SK-N-SH treated with all-trans-retinoic acid at 6 μM for 48 hours (cell line): ENCODE measurements at regions not wholly inside any gene's neighbourhood (a gene's known extent, or its start where the extent isn't known, plus 50 kb on each side); places are given as distances from the start of the nearest gene placed in this dataset.

ENCODE experiments used
- ATAC-seq: fragments of 200-7000 bp; cut with Tn5 transposase; 3 replicates; pipeline ENCODE4 v1.9.1; 2020; ENCODE audit warnings: mild to moderate bottlenecking, moderate library complexity
- ARNTL ChIP-seq: fragments of 450-650 bp; formaldehyde crosslinking; IDR thresholded peaks from 2 replicates; pipeline ENCODE4 v1.5.0; 2020; ENCODE audit warnings: low read depth, mild to moderate bottlenecking, moderate library complexity, borderline replicate concordance
- BACH2 ChIP-seq: fragments of 250-450 bp; sonication (Bioruptor Pico); IDR thresholded peaks from 2 replicates; pipeline ENCODE4 v1.9.0; 2021; ENCODE audit warnings: mild to moderate bottlenecking, borderline replicate concordance
- CSDC2 ChIP-seq: fragments of 250-450 bp; sonication (Bioruptor Pico); IDR thresholded peaks from 2 replicates; pipeline ENCODE4 v1.5.0; 2020; ENCODE audit warnings: mild to moderate bottlenecking, moderate library complexity
- ESRRG ChIP-seq: fragments of 250-450 bp; sonication (Bioruptor Pico); IDR thresholded peaks from 2 replicates; pipeline ENCODE4 v1.6.1; 2021; ENCODE audit warnings: mild to moderate bottlenecking
- GLIS3 ChIP-seq: fragments of 250-450 bp; sonication (Bioruptor Pico); IDR thresholded peaks from 2 replicates; pipeline ENCODE4 v1.5.0; 2020; ENCODE audit warnings: mild to moderate bottlenecking, moderate library complexity
- ISL1 ChIP-seq: fragments of 250-450 bp; sonication (Bioruptor Pico); IDR thresholded peaks from 2 replicates; pipeline ENCODE4 v2.1.2; 2022; ENCODE audit warnings: mild to moderate bottlenecking, moderate library complexity
- OSR1 ChIP-seq: fragments of 250-450 bp; sonication (Bioruptor Pico); IDR thresholded peaks from 2 replicates; pipeline ENCODE4 v1.8.0; 2022; ENCODE audit warnings: moderate library complexity, mild to moderate bottlenecking, inconsistent platforms
- PPARA ChIP-seq: fragments of 250-450 bp; sonication (Bioruptor Pico); IDR thresholded peaks from 2 replicates; pipeline ENCODE4 v1.5.0; 2020; ENCODE audit warnings: mild to moderate bottlenecking, borderline replicate concordance
- RARB ChIP-seq: fragments of 250-450 bp; sonication (Bioruptor Pico); IDR thresholded peaks from 2 replicates; pipeline ENCODE4 v1.8.0; 2021; ENCODE audit warnings: mild to moderate bottlenecking, moderate library complexity
- SNAI2 ChIP-seq: fragments of 250-450 bp; sonication (Bioruptor Pico); IDR thresholded peaks from 2 replicates; pipeline ENCODE4 v1.5.0; 2020; ENCODE audit warnings: mild to moderate bottlenecking, moderate library complexity
- TCF4 ChIP-seq: fragments of 250-450 bp; sonication (Bioruptor Pico); IDR thresholded peaks from 2 replicates; pipeline ENCODE4 v1.8.0; 2021; ENCODE audit warnings: mild to moderate bottlenecking, moderate library complexity, borderline replicate concordance
- TOX ChIP-seq: fragments of 250-450 bp; sonication (Bioruptor Pico); IDR thresholded peaks from 2 replicates; pipeline ENCODE4 v1.8.0; 2021; ENCODE audit warnings: mild to moderate bottlenecking, moderate library complexity, borderline replicate concordance
- ZC3H10 ChIP-seq: fragments of 250-450 bp; sonication (Bioruptor Pico); IDR thresholded peaks from 2 replicates; pipeline ENCODE4 v1.5.1; 2021; ENCODE audit warnings: mild to moderate bottlenecking, moderate library complexity
- ZFP3 ChIP-seq: fragments of 250-450 bp; sonication (Bioruptor Pico); IDR thresholded peaks from 2 replicates; pipeline ENCODE4 v1.5.0; 2020; ENCODE audit warnings: mild to moderate bottlenecking, moderate library complexity
- ZFP30 ChIP-seq: fragments of 450-650 bp; formaldehyde crosslinking; IDR thresholded peaks from 2 replicates; pipeline ENCODE4 v1.5.0; 2022; ENCODE audit warnings: mild to moderate bottlenecking, moderate library complexity
- ZNF565 ChIP-seq: fragments of 450-650 bp; formaldehyde crosslinking; conservative IDR thresholded peaks from 2 replicates; pipeline ENCODE4 v1.5.0; 2020; ENCODE audit warnings: low read depth, mild to moderate bottlenecking, moderate library complexity
- ZNF70 ChIP-seq: fragments of 450-650 bp; formaldehyde crosslinking; IDR thresholded peaks from 2 replicates; pipeline ENCODE4 v1.5.0; 2020; ENCODE audit warnings: mild to moderate bottlenecking, moderate library complexity
- ZNF8 ChIP-seq: fragments of 450-650 bp; formaldehyde crosslinking; IDR thresholded peaks from 2 replicates; pipeline ENCODE4 v1.5.0; 2020; ENCODE audit warnings: mild to moderate bottlenecking, moderate library complexity
- TF ChIP-seq, protein P1 (sequence below): fragments of 250-450 bp; sonication (Bioruptor Pico); IDR thresholded peaks from 2 replicates; pipeline ENCODE4 v1.5.1; 2021; ENCODE audit warnings: mild to moderate bottlenecking, moderate library complexity
- TF ChIP-seq, protein P2 (sequence below): fragments of 250-450 bp; sonication (Bioruptor Pico); IDR thresholded peaks from 2 replicates; pipeline ENCODE4 v1.5.1; 2020; ENCODE audit warnings: low read depth, mild to moderate bottlenecking, moderate library complexity
- TF ChIP-seq, protein P3 (sequence below): fragments of 250-450 bp; sonication (Bioruptor Pico); IDR thresholded peaks from 2 replicates; pipeline ENCODE4 v1.5.0; 2020; ENCODE audit warnings: mild to moderate bottlenecking, moderate library complexity
- TF ChIP-seq, protein P4 (sequence below): fragments of 250-450 bp; sonication (Bioruptor Pico); IDR thresholded peaks from 2 replicates; pipeline ENCODE4 v1.8.0; 2020; ENCODE audit warnings: mild to moderate bottlenecking, moderate library complexity, borderline replicate concordance
- TF ChIP-seq, protein P5 (sequence below): fragments of 250-450 bp; sonication (Bioruptor Pico); IDR thresholded peaks from 2 replicates; pipeline ENCODE4 v1.8.0; 2021; ENCODE audit warnings: low read depth, mild to moderate bottlenecking, moderate library complexity, borderline replicate concordance

DNA sequence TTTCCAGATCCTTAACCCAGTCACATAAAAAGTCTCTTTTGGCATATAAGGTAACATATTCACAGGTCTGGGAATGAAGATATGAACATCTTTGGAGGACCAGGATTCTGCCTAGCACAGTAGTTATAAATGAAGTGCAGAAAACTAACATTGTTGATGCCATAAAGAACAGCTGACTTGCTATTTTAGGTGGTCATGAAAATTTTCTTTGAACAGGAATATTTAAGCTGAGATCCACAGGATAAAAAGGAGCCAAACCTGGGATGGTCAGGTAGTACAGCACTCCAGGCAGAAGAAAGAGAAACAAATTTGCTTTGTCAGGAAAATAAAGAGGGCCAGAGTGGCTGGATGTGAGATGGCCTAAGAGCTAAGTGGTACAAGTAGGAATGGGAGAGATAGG is 80.0 kb downstream of the CENPW start:
- ATAC-seq = no peak
- TF ChIP-seq TOX (CRISPR knock-in tag) (no peak), SNAI2 (CRISPR knock-in tag) (no peak)

DNA sequence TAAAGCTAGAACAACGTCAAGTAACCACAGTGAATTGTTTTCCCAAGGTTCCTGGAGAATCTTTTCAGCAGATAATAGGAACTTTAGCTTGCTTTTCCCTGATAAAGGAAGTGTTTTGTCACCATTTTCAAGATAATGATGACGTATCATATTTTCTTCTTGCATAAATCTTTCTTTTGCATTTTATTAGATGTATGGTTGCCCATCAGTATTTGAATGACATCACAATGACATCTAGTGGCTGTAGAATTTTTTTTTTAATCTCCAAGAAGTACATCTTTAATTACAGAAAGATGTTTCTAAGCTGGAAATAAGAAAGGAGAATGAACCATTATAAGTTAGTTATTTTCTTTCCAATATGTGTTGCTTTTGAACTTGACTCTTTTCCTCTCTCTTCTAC is 83.0 kb downstream of the CENPW start:
- ATAC-seq = no peak
- TF ChIP-seq ARNTL = no peak
- TF ChIP-seq, protein P1, sequence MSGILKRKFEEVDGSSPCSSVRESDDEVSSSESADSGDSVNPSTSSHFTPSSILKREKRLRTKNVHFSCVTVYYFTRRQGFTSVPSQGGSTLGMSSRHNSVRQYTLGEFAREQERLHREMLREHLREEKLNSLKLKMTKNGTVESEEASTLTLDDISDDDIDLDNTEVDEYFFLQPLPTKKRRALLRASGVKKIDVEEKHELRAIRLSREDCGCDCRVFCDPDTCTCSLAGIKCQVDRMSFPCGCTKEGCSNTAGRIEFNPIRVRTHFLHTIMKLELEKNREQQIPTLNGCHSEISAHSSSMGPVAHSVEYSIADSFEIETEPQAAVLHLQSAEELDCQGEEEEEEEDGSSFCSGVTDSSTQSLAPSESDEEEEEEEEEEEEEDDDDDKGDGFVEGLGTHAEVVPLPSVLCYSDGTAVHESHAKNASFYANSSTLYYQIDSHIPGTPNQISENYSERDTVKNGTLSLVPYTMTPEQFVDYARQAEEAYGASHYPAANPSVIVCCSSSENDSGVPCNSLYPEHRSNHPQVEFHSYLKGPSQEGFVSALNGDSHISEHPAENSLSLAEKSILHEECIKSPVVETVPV = no peak

DNA sequence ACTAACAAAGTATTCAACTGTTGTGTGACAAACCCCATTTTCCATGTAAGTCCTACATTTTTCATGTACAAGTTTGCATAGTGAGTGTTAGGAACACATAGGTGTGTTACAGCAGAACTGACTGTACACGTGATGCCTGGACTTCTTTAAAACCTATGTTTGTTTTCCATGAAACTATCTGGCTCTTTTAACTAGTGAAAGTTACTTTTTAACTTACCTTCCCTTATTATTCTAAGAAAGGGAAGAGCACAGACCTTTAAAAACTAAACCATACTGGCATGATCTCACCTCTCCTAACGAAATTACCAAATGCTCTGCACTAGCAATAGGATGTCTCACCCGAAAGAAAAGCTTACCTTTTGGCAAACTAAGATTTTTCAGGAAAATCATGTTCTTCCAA is 87.8 kb downstream of the CENPW start:
- TF ChIP-seq ESRRG = no peak
- TF ChIP-seq TCF4 (CRISPR knock-in tag) = no peak
- no peak for TF ChIP-seq CSDC2
- no peak for TF ChIP-seq ZC3H10 (CRISPR knock-in tag)
- TF ChIP-seq ARNTL = no peak
- TF ChIP-seq, protein P1 = no peak
- TF ChIP-seq, protein P2, sequence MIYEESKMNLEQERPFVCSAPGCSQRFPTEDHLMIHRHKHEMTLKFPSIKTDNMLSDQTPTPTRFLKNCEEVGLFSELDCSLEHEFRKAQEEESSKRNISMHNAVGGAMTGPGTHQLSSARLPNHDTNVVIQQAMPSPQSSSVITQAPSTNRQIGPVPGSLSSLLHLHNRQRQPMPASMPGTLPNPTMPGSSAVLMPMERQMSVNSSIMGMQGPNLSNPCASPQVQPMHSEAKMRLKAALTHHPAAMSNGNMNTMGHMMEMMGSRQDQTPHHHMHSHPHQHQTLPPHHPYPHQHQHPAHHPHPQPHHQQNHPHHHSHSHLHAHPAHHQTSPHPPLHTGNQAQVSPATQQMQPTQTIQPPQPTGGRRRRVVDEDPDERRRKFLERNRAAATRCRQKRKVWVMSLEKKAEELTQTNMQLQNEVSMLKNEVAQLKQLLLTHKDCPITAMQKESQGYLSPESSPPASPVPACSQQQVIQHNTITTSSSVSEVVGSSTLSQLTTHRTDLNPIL = no peak
- TF ChIP-seq TOX (CRISPR knock-in tag) = no peak
- no peak for TF ChIP-seq ZNF70
- TF ChIP-seq ZNF8 = no peak
- no peak for TF ChIP-seq ZNF565
- TF ChIP-seq, protein P3, sequence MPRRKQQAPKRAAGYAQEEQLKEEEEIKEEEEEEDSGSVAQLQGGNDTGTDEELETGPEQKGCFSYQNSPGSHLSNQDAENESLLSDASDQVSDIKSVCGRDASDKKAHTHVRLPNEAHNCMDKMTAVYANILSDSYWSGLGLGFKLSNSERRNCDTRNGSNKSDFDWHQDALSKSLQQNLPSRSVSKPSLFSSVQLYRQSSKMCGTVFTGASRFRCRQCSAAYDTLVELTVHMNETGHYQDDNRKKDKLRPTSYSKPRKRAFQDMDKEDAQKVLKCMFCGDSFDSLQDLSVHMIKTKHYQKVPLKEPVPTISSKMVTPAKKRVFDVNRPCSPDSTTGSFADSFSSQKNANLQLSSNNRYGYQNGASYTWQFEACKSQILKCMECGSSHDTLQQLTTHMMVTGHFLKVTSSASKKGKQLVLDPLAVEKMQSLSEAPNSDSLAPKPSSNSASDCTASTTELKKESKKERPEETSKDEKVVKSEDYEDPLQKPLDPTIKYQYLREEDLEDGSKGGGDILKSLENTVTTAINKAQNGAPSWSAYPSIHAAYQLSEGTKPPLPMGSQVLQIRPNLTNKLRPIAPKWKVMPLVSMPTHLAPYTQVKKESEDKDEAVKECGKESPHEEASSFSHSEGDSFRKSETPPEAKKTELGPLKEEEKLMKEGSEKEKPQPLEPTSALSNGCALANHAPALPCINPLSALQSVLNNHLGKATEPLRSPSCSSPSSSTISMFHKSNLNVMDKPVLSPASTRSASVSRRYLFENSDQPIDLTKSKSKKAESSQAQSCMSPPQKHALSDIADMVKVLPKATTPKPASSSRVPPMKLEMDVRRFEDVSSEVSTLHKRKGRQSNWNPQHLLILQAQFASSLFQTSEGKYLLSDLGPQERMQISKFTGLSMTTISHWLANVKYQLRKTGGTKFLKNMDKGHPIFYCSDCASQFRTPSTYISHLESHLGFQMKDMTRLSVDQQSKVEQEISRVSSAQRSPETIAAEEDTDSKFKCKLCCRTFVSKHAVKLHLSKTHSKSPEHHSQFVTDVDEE = no peak
- TF ChIP-seq RARB = no peak
- TF ChIP-seq, protein P4, sequence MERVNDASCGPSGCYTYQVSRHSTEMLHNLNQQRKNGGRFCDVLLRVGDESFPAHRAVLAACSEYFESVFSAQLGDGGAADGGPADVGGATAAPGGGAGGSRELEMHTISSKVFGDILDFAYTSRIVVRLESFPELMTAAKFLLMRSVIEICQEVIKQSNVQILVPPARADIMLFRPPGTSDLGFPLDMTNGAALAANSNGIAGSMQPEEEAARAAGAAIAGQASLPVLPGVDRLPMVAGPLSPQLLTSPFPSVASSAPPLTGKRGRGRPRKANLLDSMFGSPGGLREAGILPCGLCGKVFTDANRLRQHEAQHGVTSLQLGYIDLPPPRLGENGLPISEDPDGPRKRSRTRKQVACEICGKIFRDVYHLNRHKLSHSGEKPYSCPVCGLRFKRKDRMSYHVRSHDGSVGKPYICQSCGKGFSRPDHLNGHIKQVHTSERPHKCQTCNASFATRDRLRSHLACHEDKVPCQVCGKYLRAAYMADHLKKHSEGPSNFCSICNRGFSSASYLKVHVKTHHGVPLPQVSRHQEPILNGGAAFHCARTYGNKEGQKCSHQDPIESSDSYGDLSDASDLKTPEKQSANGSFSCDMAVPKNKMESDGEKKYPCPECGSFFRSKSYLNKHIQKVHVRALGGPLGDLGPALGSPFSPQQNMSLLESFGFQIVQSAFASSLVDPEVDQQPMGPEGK = no peak
- no peak for TF ChIP-seq GLIS3 (CRISPR knock-in tag)
- TF ChIP-seq, protein P5, sequence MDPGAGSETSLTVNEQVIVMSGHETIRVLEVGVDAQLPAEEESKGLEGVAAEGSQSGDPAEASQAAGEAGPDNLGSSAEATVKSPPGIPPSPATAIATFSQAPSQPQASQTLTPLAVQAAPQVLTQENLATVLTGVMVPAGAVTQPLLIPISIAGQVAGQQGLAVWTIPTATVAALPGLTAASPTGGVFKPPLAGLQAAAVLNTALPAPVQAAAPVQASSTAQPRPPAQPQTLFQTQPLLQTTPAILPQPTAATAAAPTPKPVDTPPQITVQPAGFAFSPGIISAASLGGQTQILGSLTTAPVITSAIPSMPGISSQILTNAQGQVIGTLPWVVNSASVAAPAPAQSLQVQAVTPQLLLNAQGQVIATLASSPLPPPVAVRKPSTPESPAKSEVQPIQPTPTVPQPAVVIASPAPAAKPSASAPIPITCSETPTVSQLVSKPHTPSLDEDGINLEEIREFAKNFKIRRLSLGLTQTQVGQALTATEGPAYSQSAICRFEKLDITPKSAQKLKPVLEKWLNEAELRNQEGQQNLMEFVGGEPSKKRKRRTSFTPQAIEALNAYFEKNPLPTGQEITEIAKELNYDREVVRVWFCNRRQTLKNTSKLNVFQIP (CRISPR knock-in tag) = no peak
- TF ChIP-seq BACH2 (CRISPR knock-in tag) = no peak
- no peak for TF ChIP-seq SNAI2 (CRISPR knock-in tag)
- TF ChIP-seq OSR1 (CRISPR knock-in tag) = no peak
- TF ChIP-seq, all 23 proteins: peak for 0
- no peak for ATAC-seq

DNA sequence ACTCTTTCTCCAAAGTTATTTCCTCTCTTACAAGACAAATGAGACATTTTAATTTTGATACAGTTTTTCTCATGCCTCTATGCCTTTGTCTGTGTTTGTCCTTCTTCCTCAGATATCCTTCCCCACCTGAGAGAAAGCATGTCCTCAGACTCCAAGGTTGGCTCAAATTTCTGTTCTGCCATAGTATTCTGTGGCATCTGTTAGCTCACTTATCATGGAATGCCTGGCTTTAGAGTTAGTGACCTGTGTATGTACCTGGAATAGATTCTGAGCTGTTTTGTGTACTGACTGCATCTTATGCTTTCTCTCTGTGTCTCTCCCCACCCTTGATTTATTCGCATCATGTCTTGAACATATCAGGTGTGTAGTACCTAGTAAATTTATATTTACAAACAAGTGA is 90.0 kb downstream of the CENPW start:
- TF ChIP-seq ZFP3 (CRISPR knock-in tag) = no peak
- TF ChIP-seq ZFP30 (CRISPR knock-in tag) = no peak
- TF ChIP-seq BACH2 (CRISPR knock-in tag) = no peak
- TF ChIP-seq, protein P4 = no peak
- TF ChIP-seq ISL1 (CRISPR knock-in tag) = no peak
- TF ChIP-seq OSR1 (CRISPR knock-in tag) = no peak
- TF ChIP-seq PPARA = no peak
- TF ChIP-seq ZNF8 = no peak
- no peak for TF ChIP-seq GLIS3 (CRISPR knock-in tag)
- TF ChIP-seq, protein P5 (CRISPR knock-in tag) = no peak
- TF ChIP-seq ARNTL = no peak
- TF ChIP-seq, all 23 proteins: peak for 0
- ATAC-seq = no peak
